Posterior vena cava (tissue), 2 donors: ENCODE measurements at regions not wholly inside any gene's neighbourhood (a gene's known extent, or its start where the extent isn't known, plus 50 kb on each side); places are given as distances from the start of the nearest gene placed in this dataset.

Experiments used
- DNase-seq: peaks from one replicate; pipeline ENCODE4 v3.0.0-alpha.2; 2020; ENCODE audit warnings: low spot score
- intact Hi-C, 2 donors: fragments of 100-400 bp; cut with DNase I; formaldehyde crosslinking; loops; one replicate each; pipeline versions ENCODE4 v1.14.1 to v1.14.2; 2022 to 2023
- donor health status: DM: yes; HTN: yes; CAD: no.
- donor health status: DM: yes; HTN: yes; CAD: no.

DNA sequence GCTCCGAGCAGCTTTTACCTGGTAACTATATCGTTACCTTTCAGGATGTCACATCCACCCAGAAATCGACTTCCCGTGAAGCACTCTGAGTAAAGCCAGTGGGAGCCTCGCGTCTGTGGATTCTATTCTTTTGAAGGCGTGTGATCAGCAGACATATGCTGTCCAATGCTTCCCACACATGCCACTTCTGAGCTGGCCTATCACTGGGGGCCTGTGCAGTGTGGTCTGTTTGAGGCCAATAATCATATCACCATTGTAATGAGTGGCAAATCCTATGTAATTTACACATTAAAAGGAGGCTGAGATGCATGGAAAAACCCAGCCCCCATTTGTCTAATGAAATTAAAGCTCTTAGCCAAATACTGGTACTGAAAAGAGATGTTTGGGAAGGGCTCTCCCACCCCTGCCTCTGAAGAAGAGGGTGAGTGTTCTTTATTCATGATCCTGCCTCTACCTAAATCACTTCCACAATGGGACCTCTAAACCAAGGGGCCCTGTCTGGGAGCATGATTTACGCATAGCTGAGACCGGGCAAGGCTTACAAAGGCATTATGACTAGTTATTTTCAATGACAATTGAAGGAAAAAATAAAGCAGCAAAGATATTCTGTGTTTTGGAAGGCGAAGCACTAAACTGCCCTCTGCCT, 686.8 kb downstream of the ZEB2 start:
- intact Hi-C loops, result no loop called here

DNA sequence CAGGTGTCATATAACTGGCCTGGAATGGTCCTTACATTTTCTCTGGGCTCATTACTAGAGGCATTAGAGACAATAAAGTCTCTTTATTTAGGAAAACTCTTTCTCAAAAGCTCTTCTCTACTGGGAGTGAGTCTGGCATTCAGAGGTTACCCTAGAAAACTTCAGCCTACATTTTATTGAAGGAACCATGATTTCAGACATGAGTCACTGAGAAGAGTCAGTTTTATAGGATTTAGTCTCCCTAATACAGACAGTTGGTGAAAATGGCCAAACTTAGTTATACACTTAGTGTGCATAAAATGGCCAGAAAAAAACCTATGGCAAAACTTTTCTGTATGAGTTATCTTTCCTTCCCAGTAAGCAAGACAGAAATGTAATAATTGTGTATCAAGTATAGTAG, 689.4 kb downstream of the ZEB2 start:
- intact Hi-C loops, result no loop called here
- DNase-seq, result no peak

More for the DNA sequence above, 686.8 kb downstream of the ZEB2 start:
- DNase-seq, result no peak

DNA sequence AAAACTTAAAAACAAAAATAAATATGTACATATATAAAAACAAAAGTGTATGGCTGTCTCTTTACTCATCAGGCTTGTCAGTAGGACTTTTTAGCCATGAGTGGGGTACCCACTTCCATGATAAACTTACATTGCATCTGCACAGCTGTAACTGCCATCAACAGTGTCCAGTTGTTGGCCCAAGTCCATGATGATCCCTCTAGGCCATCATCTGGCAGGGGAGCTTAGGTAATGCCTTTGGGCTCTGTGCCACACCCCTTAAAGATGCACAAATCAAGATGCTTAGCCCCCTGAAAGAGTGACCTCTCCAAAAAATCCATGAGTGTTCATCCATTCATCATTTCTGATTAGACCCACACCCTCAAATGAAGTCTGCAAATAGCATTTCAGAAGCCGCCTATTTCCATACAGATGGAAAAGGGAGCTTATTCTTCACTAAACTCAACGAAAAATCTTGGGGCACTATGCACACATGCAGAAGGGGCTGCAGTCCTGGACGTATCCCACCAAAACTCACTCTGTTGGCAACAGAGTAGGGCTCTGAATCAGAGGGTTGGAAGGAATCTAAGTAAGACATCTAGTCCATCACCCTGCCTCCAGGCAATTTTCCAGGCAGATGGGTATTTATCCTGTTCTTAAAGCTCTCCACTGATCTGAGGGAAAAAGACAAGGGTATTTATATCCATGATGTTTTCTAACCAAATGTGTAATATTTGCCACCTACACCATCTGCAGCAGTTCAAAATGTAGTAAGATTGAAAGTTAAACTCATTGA, 691.0 kb downstream of the ZEB2 start:
- intact Hi-C loops, result no loop called here
- no peak for DNase-seq

DNA sequence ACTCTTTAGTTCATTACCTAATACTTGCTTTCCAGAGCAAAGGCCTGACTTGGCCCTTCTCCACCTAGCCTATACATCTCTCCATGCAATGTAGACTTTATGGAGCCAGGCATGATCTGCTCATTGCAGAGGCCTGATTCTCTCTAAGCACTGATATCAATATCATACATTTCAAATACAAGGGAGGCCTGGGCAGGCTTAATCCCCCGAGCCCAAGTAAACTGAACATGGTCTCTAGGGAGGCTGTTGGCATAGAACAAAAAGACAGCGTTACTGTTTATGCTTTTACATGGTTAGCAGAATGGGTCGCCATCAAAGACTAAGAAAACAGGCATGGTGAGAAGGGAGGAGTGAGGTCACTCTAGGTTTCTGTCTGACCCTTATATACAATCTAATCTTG, 695.1 kb downstream of the ZEB2 start:
- DNase-seq, result no peak
- intact Hi-C loops, result no loop called here

DNA sequence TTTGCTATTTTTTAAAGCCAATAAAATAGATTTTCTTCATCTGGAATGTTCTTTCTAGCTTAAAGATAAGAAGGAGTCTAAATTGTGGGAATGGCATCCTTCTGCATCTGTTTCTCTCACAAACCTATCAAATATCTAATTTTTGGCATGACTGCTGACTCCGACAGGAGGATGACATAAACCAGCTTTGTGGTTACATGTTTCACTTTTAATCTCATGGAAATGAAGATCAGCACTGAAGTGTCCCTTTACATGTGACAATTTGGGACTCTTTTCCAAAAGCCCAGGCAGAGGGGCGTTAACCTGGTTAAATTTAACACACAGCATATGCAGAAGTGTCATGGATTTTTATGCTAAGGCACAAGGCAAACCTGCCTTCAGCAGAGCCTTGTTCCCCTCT, 694.7 kb downstream of the ARHGAP15 start:
- intact Hi-C loops, result no loop called here
- no peak for DNase-seq

DNA sequence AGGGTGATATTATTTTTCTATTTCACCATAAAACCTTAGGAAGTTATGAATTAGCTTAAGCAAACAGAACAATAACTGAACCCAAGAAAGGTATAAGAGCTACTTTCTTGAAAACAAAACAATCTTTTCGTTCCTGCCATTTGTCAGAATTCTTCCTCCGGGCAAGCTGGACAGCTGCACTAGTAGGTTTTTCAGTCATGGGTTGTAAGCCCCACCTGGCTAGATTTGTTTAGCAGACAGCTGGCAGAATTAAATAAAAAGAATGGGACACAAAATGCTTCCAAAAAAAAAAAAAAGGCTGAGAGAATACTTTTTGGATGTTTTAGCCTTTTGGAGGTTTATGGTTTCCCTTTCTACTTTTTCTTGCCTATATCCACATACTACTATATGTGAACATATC, 694.1 kb downstream of the ARHGAP15 start:
- intact Hi-C loops, result no loop called here
- DNase-seq, result no peak

DNA sequence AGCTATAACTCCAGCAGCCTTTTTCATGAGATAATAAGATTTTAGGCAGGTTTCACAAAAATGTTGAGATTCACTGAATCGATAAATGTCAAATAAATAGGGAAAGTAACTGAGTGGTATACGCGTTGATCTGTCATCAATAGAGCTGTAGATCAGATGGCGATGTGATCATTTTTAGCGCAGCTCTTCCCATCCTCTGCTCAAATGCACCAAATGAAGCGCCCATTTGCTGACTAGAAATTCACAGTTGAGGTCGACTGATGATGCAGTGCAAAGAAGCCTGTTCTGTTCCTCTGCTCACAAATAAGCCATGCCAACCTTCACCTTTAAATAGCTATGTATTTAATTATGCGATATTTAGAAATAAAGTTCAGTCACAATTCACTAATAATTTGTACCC, 693.5 kb downstream of the ARHGAP15 start:
- intact Hi-C loops, result no loop called here

DNA sequence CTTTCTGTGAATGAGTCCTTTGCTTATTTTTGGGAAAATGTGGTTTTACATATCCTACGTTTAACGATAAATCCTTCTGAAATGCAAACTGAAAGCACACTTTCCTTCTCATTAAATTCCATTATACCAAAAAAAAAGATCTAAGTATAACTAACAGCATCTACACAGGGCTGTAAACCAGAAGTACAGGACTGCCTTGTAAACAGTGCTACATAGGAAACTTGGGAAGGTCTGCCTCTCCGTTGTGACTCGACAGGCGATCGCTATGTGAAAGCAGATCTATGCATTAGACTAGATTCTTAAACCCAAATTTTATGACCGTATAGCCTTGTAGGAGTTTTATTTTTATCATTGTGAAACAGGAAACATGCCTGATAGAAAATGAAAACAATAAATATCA, 690.5 kb downstream of the ARHGAP15 start:
- intact Hi-C loops, result no loop called here
- DNase-seq, result no peak

More for the DNA sequence above, 693.5 kb downstream of the ARHGAP15 start:
- no peak for DNase-seq

DNA sequence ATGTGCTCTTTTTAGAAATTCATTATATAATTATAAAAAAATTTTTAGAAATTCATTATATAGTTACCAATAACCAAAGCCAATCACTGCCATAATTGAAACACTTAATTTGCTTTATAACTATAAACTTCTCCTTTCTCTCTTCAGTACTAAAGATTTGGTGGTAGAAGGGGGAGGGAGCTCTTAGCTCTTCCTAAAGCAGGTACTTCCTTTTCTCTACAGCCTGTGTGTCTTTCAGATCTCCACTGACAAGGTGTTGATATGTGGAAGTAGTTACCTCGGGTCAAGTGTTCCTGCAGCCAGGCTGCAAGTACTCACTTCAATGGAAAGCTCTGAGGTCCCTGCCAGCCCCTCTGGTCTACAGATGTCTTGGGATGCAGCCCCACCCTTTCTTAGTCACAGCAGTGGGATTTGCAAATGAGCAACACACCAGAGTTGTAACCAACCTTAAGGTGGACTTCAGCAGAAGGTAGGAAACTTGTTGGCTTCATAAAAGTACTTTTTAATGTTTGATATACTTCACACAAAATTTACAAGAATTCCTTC, 690.0 kb downstream of the ARHGAP15 start:
- intact Hi-C loops, result no loop called here

More for the DNA sequence above, 690.0 kb downstream of the ARHGAP15 start:
- no peak for DNase-seq
